SU-DHL-6 (cell line): ENCODE measurements at regions not wholly inside any gene's neighbourhood (a gene's known extent, or its start where the extent isn't known, plus 50 kb on each side); places are given as distances from the start of the nearest gene placed in this dataset.

Experiments used
- H2AFZ ChIP-seq: fragments of 200-600 bp; sonication (generic); 2 replicates; pipeline ENCODE4 v1.6.1; 2014; ENCODE audit warnings: low read depth, mild to moderate bottlenecking, moderate library complexity, mixed read lengths, antibody characterized with exemption, low read length; ENCODE audit not compliant: severe bottlenecking
- H3F3A ChIP-seq: fragments of 200-600 bp; shearing (Covaris generic); 2 replicates; pipeline ENCODE4 v1.6.0; 2016; ENCODE audit warnings: antibody characterized with exemption, mild to moderate bottlenecking; ENCODE audit not compliant: insufficient read depth
- H3K27ac ChIP-seq: fragments of 200-600 bp; sonication (generic); 2 replicates; pipeline ENCODE4 v1.5.1; 2016; ENCODE audit warnings: low read depth, mild to moderate bottlenecking, low read length, moderate library complexity, mixed read lengths
- H3K27me3 ChIP-seq: fragments of 200-600 bp; sonication (generic), shearing (Covaris generic); 2 replicates; pipeline ENCODE4 v1.6.0; 2014; ENCODE audit warnings: mild to moderate bottlenecking, low read length
- H3K36me3 ChIP-seq: fragments of 200-600 bp; sonication (generic); 2 replicates; pipeline ENCODE4 v1.6.1; 2014; ENCODE audit warnings: mild to moderate bottlenecking, low read length, mixed read lengths
- H3K4me2 ChIP-seq: fragments of 300-600, 200-600 bp; shearing (Covaris generic), sonication (generic); 2 replicates; pipeline ENCODE4 v1.6.0; 2014; ENCODE audit warnings: low read length, low read depth, mild to moderate bottlenecking; ENCODE audit not compliant: poor library complexity, severe bottlenecking
- H3K4me3 ChIP-seq: fragments of 200-600 bp; sonication (generic); 2 replicates; pipeline ENCODE4 v1.5.1; 2014; ENCODE audit warnings: antibody characterized with exemption, low read length, mild to moderate bottlenecking, mixed read lengths; ENCODE audit not compliant: insufficient read depth, poor library complexity, severe bottlenecking
- H3K79me2 ChIP-seq: fragments of 200-600 bp; sonication (generic); 2 replicates; pipeline ENCODE4 v1.6.1; 2014; ENCODE audit warnings: mild to moderate bottlenecking, low read length, moderate library complexity; ENCODE audit not compliant: insufficient read depth
- H3K9ac ChIP-seq: fragments of 200-600 bp; sonication (generic); 2 replicates; pipeline ENCODE4 v1.7.0; 2014; ENCODE audit warnings: mild to moderate bottlenecking, low read length
- H3K9me2 ChIP-seq: fragments of 200-600 bp; sonication (generic); replicated peaks from 2 replicates; pipeline ENCODE4 v1.6.1; 2014; ENCODE audit warnings: low read length; ENCODE audit not compliant: insufficient read depth
- H3K9me3 ChIP-seq: fragments of 200-600 bp; sonication (generic); 2 replicates; pipeline ENCODE4 v1.6.1; 2014; ENCODE audit warnings: low read length, mixed read lengths; ENCODE audit not compliant: insufficient read depth
- H4K20me1 ChIP-seq: fragments of 200-600 bp; sonication (generic); 2 replicates; pipeline ENCODE4 v1.6.1; 2014; ENCODE audit warnings: low read depth, mild to moderate bottlenecking, antibody characterized with exemption, low read length, moderate library complexity, mixed read lengths
- CTCF ChIP-seq: fragments of 200-600 bp; sonication (generic); IDR thresholded peaks from one replicate; pipeline ENCODE4 v1.5.1; 2017; ENCODE audit warnings: antibody characterized with exemption, mild to moderate bottlenecking, low read length, moderate library complexity; ENCODE audit not compliant: insufficient read depth, poor library complexity, severe bottlenecking
- EZH2phosphoT487 ChIP-seq: fragments of 200-600 bp; sonication (generic), shearing (Covaris generic); conservative IDR thresholded peaks from 2 replicates; pipeline ENCODE4 v1.6.1; 2018; ENCODE audit warnings: mild to moderate bottlenecking, antibody characterized with exemption, low read length, moderate library complexity, mixed read lengths

- H3K79me2 ChIP-seq = no peaks in the 10 kb centered on the region
- H3K9me3 ChIP-seq = no peaks in the 10 kb centered on the region
- no peaks in the 10 kb centered on the region for H3K36me3 ChIP-seq
- H3K9me2 ChIP-seq = no peaks in the 10 kb centered on the region
- H3K27ac ChIP-seq = no peak overlapping the region
- H3K9ac ChIP-seq = no peak overlapping the region
- no peak overlapping the region for H3K4me2 ChIP-seq
- no peak overlapping the region for H3K4me3 ChIP-seq
- no peak overlapping the region for H2AFZ ChIP-seq
- H3K27me3 ChIP-seq = no peaks in the 10 kb centered on the region
- no peaks in the 10 kb centered on the region for H4K20me1 ChIP-seq
- TF ChIP-seq EZH2phosphoT487 (no peak), CTCF (no peak)
- H3F3A ChIP-seq = no peaks in the 10 kb centered on the region
Observed at GRCh38 chr4:14337892-14338584, 664.2 kb upstream of the CPEB2 start.

- Histone ChIP-seq H3K36me3 (no peaks in the 10 kb centered on the region), H3K79me2 (no peaks in the 10 kb centered on the region), H3K27me3 (no peaks in the 10 kb centered on the region)
Observed at GRCh38 chr4:14338585-14339265, 663.6 kb upstream of the CPEB2 start.

GRCh38 chr4:14339715-14340114 is 662.6 kb upstream of the CPEB2 start:
- Histone ChIP-seq H3K36me3 (no peaks in the 10 kb centered on the region), H3K4me3 (no peak overlapping the region), H4K20me1 (no peaks in the 10 kb centered on the region), H3K4me2 (no peak overlapping the region), H3K27me3 (no peaks in the 10 kb centered on the region), H3K9me2 (no peaks in the 10 kb centered on the region), H3F3A (no peaks in the 10 kb centered on the region), H3K9ac (no peak overlapping the region), H2AFZ (no peak overlapping the region), H3K79me2 (no peaks in the 10 kb centered on the region), H3K27ac (no peak overlapping the region), H3K9me3 (no peaks in the 10 kb centered on the region)
- TF ChIP-seq EZH2phosphoT487 = no peak
- no peak for TF ChIP-seq CTCF

More at GRCh38 chr4:14338585-14339265, 663.6 kb upstream of the CPEB2 start:
- Histone ChIP-seq H3K4me3 (no peak overlapping the region), H3K27ac (no peak overlapping the region), H2AFZ (no peak overlapping the region), H3K9me3 (no peaks in the 10 kb centered on the region), H3K4me2 (no peak overlapping the region), H3K9ac (no peak overlapping the region), H4K20me1 (no peaks in the 10 kb centered on the region), H3K9me2 (no peaks in the 10 kb centered on the region), H3F3A (no peaks in the 10 kb centered on the region)
- TF ChIP-seq CTCF = no peak
- no peak for TF ChIP-seq EZH2phosphoT487
